Aorta (tissue), 5 donors: ENCODE measurements at regions not wholly inside any gene's neighbourhood (a gene's known extent, or its start where the extent isn't known, plus 50 kb on each side); places are given as distances from the start of the nearest gene placed in this dataset.

Experiments used
- ATAC-seq: fragments of 200-7000 bp; cut with Tn5 transposase; one replicate; pipeline ENCODE4 v1.9.1; 2022; ENCODE audit warnings: moderate library complexity; ENCODE audit not compliant: low FRiP score
- DNase-seq, 2 donors: peaks; one replicate each; pipeline ENCODE4 v3.0.0-alpha.2; 2020
- H3K27ac ChIP-seq, 2 donors: one replicate each; pipeline ENCODE4 v1.5.1; 2013; ENCODE audit warnings: low read length in 2 of 2, mild to moderate bottlenecking in 2 of 2, moderate library complexity in 2 of 2, control low read depth in 1 of 2, inconsistent platforms in 1 of 2, low read depth in 1 of 2
- H3K27me3 ChIP-seq, 2 donors: one replicate each; pipeline ENCODE4 v1.6.1; 2013; ENCODE audit warnings: control low read depth in 1 of 2, low read length in 1 of 2, mild to moderate bottlenecking in 1 of 2, moderate library complexity in 1 of 2; ENCODE audit not compliant: insufficient read depth in 2 of 2, control insufficient read depth in 1 of 2
- H3K36me3 ChIP-seq, 2 donors: one replicate each; pipeline ENCODE4 v1.6.1; 2013; ENCODE audit warnings: control low read depth in 1 of 2, low read length in 1 of 2, mild to moderate bottlenecking in 1 of 2; ENCODE audit not compliant: insufficient read depth in 2 of 2, control insufficient read depth in 1 of 2
- H3K4me1 ChIP-seq, 2 donors: one replicate each; pipeline ENCODE4 v1.6.1; 2013; ENCODE audit warnings: low read length in 2 of 2, control low read depth in 1 of 2, mild to moderate bottlenecking in 1 of 2, moderate library complexity in 1 of 2; ENCODE audit not compliant: insufficient read depth in 2 of 2, control insufficient read depth in 1 of 2
- H3K4me3 ChIP-seq, 2 donors: one replicate each; pipeline ENCODE4 v1.5.1; 2013; ENCODE audit warnings: low read length in 2 of 2, control low read depth in 1 of 2, mild to moderate bottlenecking in 1 of 2
- H3K9me3 ChIP-seq: one replicate; pipeline ENCODE4 v1.6.1; 2013; ENCODE audit warnings: mild to moderate bottlenecking, low read length; ENCODE audit not compliant: control insufficient read depth
- WGBS, 2 donors: extraction: QIAGEN DNeasy Blood & Tissue Kit; methylation state at CpG; one replicate each; pipeline ENCODE4 v1.1.7; 2013; 5-methylcytosine and 5-hydroxymethylcytosine counted together
- intact Hi-C, 2 donors: fragments of 100-400 bp; cut with DNase I; formaldehyde crosslinking; loops; one replicate each; pipeline versions ENCODE4 v1.14.2 to v1.15.0; 2022
- donor health status: healthy with polysubstance abuse.
- donor health status: Bipolar disorder and iron deficiency.
- donor health status: DM: no; HTN: no; CAD: no.
- donor health status: DM: no; HTN: no; CAD: no.
- donor health status: DM: yes; HTN: yes; CAD: no.

DNA sequence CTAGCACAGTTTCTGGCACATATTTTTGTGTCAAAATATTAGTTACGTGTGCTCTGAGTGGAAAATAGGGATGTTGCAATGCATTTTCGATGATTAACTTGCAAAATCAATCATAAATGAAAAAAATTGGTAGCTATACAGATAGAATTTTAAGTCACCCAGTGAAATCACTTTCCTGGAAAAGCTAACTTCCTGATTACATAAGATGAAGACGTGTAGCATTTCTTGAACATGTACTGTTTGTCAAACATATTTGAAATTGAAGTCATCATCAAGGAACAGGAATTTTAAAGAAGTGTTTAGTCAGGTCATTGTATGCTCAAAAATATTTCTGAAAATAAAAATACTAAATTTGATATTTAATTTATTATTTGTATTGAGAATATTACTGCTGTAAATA lies 977.7 kb downstream of the PLOD2 start:
- Histone ChIP-seq H3K27me3 (no peaks in the 10 kb centered on the region), H3K4me1 (no peaks in the 10 kb centered on the region), H3K27ac (no peak overlapping the region), H3K9me3 (no peaks in the 10 kb centered on the region), H3K36me3 (no peaks in the 10 kb centered on the region), H3K4me3 (no peak overlapping the region)
- WGBS, 2 donors, result 69 to 71% methylated on average over 3 of the region's 3 CpGs
- intact Hi-C loops, result no loop called here
- ATAC-seq (no peak), DNase-seq (no peak)

DNA sequence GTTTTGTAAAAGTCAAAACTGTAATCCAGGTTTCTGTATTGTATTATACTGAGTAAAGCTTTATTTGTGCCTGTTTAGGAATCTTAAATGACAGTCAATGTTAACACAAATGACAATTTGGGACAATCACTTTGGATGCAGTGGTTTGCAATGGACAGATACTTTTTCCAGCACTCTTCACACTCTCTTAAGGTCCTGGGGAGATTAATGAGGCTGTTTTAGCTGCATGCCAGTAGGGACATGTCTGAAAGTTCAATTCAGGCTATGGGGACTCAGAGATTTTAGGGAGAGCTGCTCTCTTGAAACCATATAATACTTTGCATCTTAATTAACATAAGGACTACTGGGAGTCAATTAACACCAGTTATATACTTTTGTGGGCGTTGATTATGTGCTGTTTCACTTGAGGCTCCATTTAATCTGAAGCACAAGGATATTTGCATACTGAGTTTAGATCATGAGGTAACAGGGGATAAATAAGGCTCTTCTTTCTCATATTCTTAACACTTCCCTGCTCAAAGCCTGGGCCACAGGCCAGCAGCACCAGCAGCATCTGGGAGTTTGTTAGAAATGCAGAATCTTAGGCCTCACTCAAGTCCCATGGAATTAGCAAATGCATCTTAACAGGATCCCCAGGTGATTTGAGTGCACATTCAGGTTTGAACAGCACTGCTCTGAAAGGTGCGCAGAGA lies 972.8 kb downstream of the PLOD2 start:
- 92 to 94% methylated on average over 2 of the region's 2 CpGs for WGBS, 2 donors
- Histone ChIP-seq H3K27me3 (no peaks in the 10 kb centered on the region), H3K4me1 (no peaks in the 10 kb centered on the region), H3K4me3 (no peak overlapping the region), H3K36me3 (no peaks in the 10 kb centered on the region), H3K27ac (no peak overlapping the region), H3K9me3 (no peaks in the 10 kb centered on the region)
- ATAC-seq (no peak), DNase-seq (peak in 1 of 2 donors; percentile 21)
- intact Hi-C loops, result no loop called here

DNA sequence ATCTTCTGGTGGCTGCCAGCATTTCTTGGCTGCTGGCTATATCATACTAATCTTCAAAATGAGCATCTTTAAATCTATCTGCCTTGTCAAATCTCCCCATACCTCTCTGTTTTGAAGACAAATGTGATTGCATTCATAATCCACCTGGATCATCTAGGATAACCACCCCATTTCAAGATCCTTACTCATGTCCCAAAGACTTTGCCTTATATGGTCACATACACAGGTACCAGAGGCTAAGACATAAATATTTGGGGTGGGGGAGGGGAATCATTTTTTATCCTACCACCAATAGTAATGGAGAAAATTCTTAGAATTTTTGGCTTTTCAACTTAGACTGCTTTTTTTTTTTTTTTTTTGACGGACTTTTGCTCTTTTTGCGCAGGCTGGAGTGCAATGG lies 970.8 kb downstream of the PLOD2 start:
- intact Hi-C loops, result no loop called here
- Histone ChIP-seq H3K27me3 (no peaks in the 10 kb centered on the region), H3K36me3 (no peaks in the 10 kb centered on the region), H3K4me3 (no peak overlapping the region), H3K27ac (no peak overlapping the region), H3K4me1 (no peaks in the 10 kb centered on the region), H3K9me3 (no peaks in the 10 kb centered on the region)
- no peak for DNase-seq
- WGBS, 2 donors, result 92 to 93% methylated on average over 2 of the region's 2 CpGs
- ATAC-seq, result no peak

DNA sequence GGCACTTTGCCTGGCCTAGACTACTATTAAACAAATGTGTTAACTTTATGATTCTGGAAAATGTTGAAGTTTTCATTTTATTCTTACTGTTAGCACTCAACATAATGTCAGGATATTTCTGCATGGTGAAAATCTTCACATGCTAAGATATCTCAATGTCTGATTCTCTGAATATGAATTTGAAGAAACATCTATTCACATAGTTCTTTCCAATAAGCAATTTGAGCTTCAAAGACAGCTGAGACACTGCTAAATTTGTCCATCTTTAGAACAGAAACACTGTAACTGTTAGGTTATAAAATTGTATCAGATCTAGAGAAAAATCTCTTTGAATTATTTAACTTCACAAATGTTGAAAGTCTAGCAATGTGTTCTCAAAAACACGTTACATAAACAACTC lies 970.2 kb downstream of the PLOD2 start:
- Histone ChIP-seq H3K27me3 (no peaks in the 10 kb centered on the region), H3K4me3 (no peak overlapping the region), H3K27ac (no peak overlapping the region), H3K36me3 (no peaks in the 10 kb centered on the region), H3K9me3 (no peaks in the 10 kb centered on the region), H3K4me1 (no peaks in the 10 kb centered on the region)
- intact Hi-C loops, result no loop called here
- 90 to 96% methylated on average over 1 of the region's 1 CpG for WGBS, 2 donors
- ATAC-seq (no peak), DNase-seq (no peak)

DNA sequence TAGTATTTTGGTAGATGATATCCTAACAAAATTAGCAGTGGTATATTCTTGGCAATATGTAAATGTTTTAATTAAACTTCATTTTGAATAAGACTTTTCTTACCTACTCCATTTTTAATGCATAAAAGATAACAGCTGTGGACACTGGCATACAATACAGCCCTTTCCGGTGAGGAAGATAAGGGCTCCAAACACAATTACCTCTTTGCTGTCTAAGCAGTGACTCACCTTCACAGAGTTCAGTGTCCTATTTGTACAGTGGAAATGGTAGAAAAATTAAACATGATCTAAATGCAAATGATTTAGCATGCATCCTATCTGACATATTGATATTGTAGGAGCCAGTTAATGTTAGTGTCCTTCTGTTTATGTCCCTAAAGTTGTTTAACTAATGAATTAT lies 969.4 kb downstream of the PLOD2 start:
- no peaks in the 10 kb centered on the region for H3K27me3 ChIP-seq
- no peaks in the 10 kb centered on the region for H3K4me1 ChIP-seq
- H3K9me3 ChIP-seq, result no peaks in the 10 kb centered on the region
- no peaks in the 10 kb centered on the region for H3K36me3 ChIP-seq
- H3K27ac ChIP-seq, result no peak overlapping the region
- 47 to 54% methylated on average over 1 of the region's 1 CpG for WGBS, 2 donors
- ATAC-seq, result no peak
- DNase-seq, result no peak
- H3K4me3 ChIP-seq, result no peak overlapping the region
- intact Hi-C loops, result no loop called here

DNA sequence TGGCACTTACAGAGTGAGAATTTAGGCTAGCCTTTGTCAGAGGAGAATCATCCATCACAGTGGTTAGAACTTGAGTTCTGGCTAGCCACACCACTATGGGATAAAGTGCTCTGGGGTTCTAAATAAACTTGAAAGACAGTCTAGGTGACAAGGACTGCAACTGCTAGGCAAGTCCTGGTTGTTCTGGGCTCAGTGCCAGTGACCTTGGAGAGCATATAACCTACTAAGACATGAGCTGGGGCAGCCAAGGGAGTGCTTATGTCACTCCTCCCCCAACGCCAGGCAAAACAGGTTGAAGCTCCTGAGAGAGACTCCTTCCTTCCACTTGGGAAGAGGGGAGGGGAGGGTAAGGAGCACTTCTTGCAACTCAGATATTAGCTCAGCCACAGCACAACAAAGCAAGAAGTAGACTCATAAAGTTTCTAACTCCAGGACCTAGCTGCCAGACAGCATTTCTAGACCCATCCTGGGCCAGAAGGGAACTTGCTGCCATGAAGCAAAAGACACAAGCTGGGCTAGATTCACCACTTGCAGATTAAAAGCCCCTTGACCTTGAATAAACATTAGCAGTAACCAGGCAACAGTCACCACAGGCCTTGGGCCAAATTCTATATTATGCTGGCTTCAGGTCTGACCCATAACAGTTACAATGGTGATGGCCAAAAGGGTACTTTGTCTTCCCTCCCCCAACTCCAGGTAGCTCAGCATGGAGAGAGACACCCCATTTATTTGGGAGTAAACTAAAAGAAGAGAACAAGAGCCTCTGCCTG lies 963.7 kb downstream of the PLOD2 start:
- Histone ChIP-seq H3K4me3 (no peak overlapping the region), H3K27ac (no peak overlapping the region), H3K4me1 (no peaks in the 10 kb centered on the region), H3K27me3 (no peaks in the 10 kb centered on the region), H3K9me3 (peaks cover 2% of the 10 kb centered on the region), H3K36me3 (no peaks in the 10 kb centered on the region)
- 68 to 81% methylated on average over 1 of the region's 1 CpG for WGBS, 2 donors
- DNase-seq (no peak), ATAC-seq (peak; percentile 26)
- intact Hi-C loops, result no loop called here

DNA sequence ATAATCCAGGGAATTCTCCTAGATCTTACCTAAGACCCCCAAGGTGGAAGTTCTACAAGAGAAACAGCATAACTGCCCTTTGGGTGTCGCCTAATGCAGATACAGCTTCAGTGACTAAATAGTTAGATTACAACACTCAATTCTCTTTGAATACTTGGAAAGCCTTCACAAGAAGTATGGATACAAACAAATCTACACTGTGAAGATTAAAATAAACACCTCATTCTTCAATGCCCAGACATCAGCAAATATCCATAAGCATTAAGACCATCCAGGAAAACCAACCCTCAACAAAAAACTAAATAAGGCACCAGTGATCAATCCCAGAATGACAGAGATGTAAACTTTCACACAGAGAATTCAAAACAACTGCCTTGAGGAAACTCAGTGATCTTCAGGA lies 963.2 kb downstream of the PLOD2 start:
- Histone ChIP-seq H3K4me1 (no peaks in the 10 kb centered on the region), H3K4me3 (no peak overlapping the region), H3K36me3 (no peaks in the 10 kb centered on the region), H3K27ac (no peak overlapping the region), H3K27me3 (no peaks in the 10 kb centered on the region), H3K9me3 (peaks cover 2% of the 10 kb centered on the region)
- ATAC-seq (no peak), DNase-seq (no peak)
- intact Hi-C loops, result no loop called here
- WGBS, 2 donors, result 93 to 94% methylated on average over 1 of the region's 1 CpG

DNA sequence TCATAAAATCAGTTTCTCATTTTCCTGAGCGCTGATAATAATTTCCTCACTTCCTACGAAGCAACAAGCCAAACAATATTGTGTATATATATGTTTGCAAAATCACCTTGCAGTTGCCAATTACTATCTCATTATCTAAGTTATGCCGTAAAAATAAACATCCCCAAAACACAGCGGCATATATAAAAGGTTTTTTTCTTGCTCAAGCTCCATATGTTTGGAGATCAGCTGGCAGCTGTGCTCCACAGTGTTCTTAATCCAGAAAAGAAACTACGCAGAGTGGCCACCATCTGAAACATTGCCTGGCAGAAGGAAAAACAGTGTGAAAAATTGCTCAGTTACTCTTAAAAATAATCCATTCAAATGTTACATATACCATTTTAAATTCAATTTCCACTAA lies 951.4 kb downstream of the PLOD2 start:
- Histone ChIP-seq H3K4me1 (no peaks in the 10 kb centered on the region), H3K36me3 (no peaks in the 10 kb centered on the region), H3K9me3 (no peaks in the 10 kb centered on the region), H3K4me3 (no peak overlapping the region), H3K27ac (no peak overlapping the region), H3K27me3 (no peaks in the 10 kb centered on the region)
- DNase-seq (no peak), ATAC-seq (no peak)
- 27 to 34% methylated on average over 5 of the region's 5 CpGs for WGBS, 2 donors
- intact Hi-C loops, result no loop called here
